ENCODE measurements at regions not wholly inside any gene's neighbourhood (a gene's known extent, or its start where the extent isn't known, plus 50 kb on each side); places are given as distances from the start of the nearest gene placed in this dataset.

- TF ChIP-seq, protein P1, sequence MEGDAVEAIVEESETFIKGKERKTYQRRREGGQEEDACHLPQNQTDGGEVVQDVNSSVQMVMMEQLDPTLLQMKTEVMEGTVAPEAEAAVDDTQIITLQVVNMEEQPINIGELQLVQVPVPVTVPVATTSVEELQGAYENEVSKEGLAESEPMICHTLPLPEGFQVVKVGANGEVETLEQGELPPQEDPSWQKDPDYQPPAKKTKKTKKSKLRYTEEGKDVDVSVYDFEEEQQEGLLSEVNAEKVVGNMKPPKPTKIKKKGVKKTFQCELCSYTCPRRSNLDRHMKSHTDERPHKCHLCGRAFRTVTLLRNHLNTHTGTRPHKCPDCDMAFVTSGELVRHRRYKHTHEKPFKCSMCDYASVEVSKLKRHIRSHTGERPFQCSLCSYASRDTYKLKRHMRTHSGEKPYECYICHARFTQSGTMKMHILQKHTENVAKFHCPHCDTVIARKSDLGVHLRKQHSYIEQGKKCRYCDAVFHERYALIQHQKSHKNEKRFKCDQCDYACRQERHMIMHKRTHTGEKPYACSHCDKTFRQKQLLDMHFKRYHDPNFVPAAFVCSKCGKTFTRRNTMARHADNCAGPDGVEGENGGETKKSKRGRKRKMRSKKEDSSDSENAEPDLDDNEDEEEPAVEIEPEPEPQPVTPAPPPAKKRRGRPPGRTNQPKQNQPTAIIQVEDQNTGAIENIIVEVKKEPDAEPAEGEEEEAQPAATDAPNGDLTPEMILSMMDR (IDR thresholded peaks at IDR 0.05): no peak
- no peak for TF ChIP-seq POLR2A (IDR thresholded peaks at IDR 0.05)
Observed at GRCh38 chr2:41835401-41835800, 212.4 kb upstream of the PKDCC start.
